ENCODE measurements at regions not wholly inside any gene's neighbourhood (a gene's known extent, or its start where the extent isn't known, plus 50 kb on each side); places are given as distances from the start of the nearest gene placed in this dataset.

DNA sequence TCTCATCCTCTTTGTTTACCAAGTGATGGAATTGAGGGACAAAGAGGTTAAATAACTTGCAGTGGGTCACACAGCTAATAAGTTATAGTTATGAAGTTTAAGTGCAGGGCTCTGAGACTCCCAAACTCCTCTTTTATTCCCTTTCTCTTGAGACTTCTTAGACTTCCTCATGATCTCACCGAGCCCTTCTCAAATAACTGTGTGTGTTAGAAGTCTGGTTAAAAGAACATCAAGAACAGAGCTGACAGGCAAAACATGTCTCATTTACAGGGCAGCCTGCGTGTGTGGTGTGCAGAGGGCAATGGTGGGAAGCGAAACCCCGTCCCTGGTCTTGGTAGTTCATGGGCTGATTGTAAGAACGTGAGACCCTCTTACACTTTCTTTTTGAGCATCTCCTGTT is 368.0 kb downstream of the SLC4A3 start:
- no peak for TF ChIP-seq CTCF (IDR thresholded peaks at IDR 0.05; ENCODE audit: low read depth, low read length, poor library complexity, severe bottlenecking)
- no peak for TF ChIP-seq EZH2phosphoT487 (IDR thresholded peaks at IDR 0.05; ENCODE audit: borderline replicate concordance, low read length)
